HUES48 (cell line): ENCODE measurements at regions not wholly inside any gene's neighbourhood (a gene's known extent, or its start where the extent isn't known, plus 50 kb on each side); places are given as distances from the start of the nearest gene placed in this dataset.

Experiments
- H3K27ac ChIP-seq: one replicate; pipeline ENCODE4 v1.7.0; 2013; ENCODE audit warnings: low read depth, low read length, inconsistent platforms
- H3K27me3 ChIP-seq: 2 replicates; pipeline ENCODE4 v1.6.1; 2013; ENCODE audit warnings: mild to moderate bottlenecking, low read length; ENCODE audit not compliant: control insufficient read depth, insufficient read depth
- H3K36me3 ChIP-seq: 2 replicates; pipeline ENCODE4 v1.6.1; 2013; ENCODE audit warnings: low read length; ENCODE audit not compliant: control insufficient read depth, insufficient read depth
- H3K4me1 ChIP-seq: 2 replicates; pipeline ENCODE4 v1.6.1; 2013; ENCODE audit warnings: mild to moderate bottlenecking, low read length; ENCODE audit not compliant: control insufficient read depth, insufficient read depth
- H3K4me3 ChIP-seq: 2 replicates; pipeline ENCODE4 v1.5.1; 2013; ENCODE audit warnings: mild to moderate bottlenecking, low read depth, low read length
- H3K9ac ChIP-seq: 2 replicates; pipeline ENCODE4 v1.6.1; 2013; ENCODE audit warnings: mild to moderate bottlenecking, low read depth, low read length, moderate library complexity
- H3K9me3 ChIP-seq: 2 replicates; pipeline ENCODE4 v1.6.1; 2013; ENCODE audit warnings: low read length; ENCODE audit not compliant: control insufficient read depth, insufficient read depth

DNA sequence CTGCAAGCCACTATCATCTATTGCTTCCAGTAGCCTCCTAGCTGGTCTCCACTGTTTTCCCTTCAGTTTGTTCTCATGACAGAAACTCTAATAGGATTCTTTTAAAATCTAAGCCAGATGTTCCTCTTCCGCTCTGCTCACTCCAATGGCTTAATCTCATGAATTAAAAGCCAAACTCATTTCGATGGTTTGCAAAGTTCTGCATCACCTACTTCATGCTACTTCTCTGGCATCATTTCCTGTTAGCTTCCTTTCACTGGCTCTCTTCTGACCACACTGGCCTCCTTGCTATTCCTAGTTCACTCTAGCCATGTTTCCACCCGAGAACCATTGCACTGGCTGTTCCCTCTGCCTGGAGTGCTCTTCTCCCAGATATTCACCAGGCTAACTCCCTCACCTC is 102.0 kb upstream of the LSM6 start:
- H3K27ac ChIP-seq = no peak overlapping the region
- no peak overlapping the region for H3K4me3 ChIP-seq
- no peaks in the 10 kb centered on the region for H3K9me3 ChIP-seq

DNA sequence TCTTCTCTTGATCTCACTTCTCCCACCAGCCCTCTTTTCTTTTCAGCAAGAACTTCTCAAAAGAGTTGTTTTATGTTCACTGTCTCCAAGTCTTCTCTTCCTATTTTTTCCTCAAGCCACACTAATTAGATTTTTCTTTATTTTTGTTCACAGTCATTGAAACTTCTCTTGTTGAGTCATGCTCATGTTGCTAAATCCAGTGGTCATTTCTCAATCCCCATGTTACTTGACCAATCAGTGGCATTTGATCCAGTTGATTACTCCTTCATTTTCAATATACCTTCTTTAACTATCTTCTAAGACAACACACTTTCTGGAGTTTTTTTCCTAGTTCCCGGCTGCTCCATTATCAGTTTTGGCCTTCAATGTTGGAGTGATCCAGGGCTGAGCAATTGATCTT is 103.1 kb upstream of the LSM6 start:
- no peak overlapping the region for H3K27ac ChIP-seq
- no peak overlapping the region for H3K9ac ChIP-seq

More for the DNA sequence above, 102.0 kb upstream of the LSM6 start:
- no peaks in the 10 kb centered on the region for H3K36me3 ChIP-seq
- H3K4me1 ChIP-seq = no peaks in the 10 kb centered on the region
- no peaks in the 10 kb centered on the region for H3K27me3 ChIP-seq
- H3K9ac ChIP-seq = no peak overlapping the region

DNA sequence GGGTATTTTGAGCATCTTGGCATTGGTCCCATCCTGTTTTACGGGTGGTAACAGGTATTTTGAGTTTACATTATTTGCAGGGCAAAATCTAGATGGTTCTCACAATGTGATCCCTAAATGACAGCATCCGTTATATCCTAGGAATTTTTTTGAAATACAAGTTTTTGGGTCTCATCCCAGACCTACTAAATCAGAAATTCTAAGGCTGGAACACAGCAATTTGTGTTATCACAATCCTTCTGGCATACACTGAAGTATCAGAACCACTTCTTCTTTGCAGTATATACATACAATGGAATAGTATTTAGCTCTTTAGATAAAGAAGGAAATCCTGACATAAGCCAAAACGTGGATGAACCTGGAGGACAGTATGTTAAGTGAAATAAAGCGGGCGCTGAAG is 104.1 kb upstream of the LSM6 start:
- H3K4me3 ChIP-seq = no peak overlapping the region

More for the DNA sequence above, 103.1 kb upstream of the LSM6 start:
- H3K4me1 ChIP-seq = no peaks in the 10 kb centered on the region
- no peaks in the 10 kb centered on the region for H3K9me3 ChIP-seq
- no peaks in the 10 kb centered on the region for H3K36me3 ChIP-seq
- H3K4me3 ChIP-seq = no peak overlapping the region
- H3K27me3 ChIP-seq = no peaks in the 10 kb centered on the region

DNA sequence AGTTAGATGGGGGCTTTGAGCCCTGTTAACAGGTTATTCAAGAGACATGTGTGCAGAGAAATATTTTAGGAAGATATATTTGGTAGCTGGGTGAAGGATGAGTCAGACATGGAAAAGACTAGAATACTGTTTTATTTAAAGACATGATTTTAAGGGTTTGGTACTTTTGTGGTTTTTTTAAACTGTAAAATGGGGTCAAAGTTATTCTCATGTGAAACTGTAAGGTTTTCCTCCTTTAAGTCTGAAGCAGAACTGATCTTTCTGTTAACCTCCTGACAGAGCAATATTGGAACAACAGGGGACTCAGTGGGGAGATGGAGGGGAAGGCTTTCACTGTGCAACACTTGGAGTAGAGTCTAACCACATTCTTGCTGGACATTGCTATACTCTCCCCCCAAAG is 112.4 kb upstream of the LSM6 start:
- Histone ChIP-seq H3K4me1 (peaks cover 6% of the 10 kb centered on the region), H3K27ac (no peak overlapping the region), H3K9ac (no peak overlapping the region), H3K27me3 (no peaks in the 10 kb centered on the region), H3K36me3 (no peaks in the 10 kb centered on the region), H3K4me3 (no peak overlapping the region), H3K9me3 (no peaks in the 10 kb centered on the region)

More for the DNA sequence above, 104.1 kb upstream of the LSM6 start:
- Histone ChIP-seq H3K4me1 (no peaks in the 10 kb centered on the region), H3K27ac (no peak overlapping the region), H3K9me3 (no peaks in the 10 kb centered on the region), H3K9ac (no peak overlapping the region), H3K36me3 (no peaks in the 10 kb centered on the region), H3K27me3 (no peaks in the 10 kb centered on the region)

DNA sequence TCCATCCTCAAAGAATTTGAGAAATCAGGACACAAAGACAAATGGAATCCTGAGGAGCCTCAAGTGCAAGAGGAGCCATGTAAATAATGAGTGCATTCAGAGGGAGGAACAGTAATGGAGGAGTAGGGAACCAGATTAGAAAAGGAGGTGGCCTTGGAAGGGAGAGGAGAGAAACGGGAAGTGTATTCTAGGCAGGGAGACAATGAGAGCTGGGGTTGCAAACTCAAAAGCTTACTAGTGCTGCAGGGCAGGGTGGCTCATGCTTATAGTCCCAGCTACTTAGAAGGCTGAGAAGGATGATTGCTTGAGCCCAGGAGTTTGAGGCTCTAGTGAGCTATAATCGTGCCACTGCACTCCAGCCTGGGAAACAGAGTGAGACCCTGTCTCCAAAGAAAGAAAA is 113.2 kb upstream of the LSM6 start:
- Histone ChIP-seq H3K27ac (no peak overlapping the region), H3K9ac (no peak overlapping the region), H3K9me3 (no peaks in the 10 kb centered on the region), H3K27me3 (no peaks in the 10 kb centered on the region), H3K4me3 (no peak overlapping the region), H3K4me1 (peaks cover 6% of the 10 kb centered on the region), H3K36me3 (no peaks in the 10 kb centered on the region)

DNA sequence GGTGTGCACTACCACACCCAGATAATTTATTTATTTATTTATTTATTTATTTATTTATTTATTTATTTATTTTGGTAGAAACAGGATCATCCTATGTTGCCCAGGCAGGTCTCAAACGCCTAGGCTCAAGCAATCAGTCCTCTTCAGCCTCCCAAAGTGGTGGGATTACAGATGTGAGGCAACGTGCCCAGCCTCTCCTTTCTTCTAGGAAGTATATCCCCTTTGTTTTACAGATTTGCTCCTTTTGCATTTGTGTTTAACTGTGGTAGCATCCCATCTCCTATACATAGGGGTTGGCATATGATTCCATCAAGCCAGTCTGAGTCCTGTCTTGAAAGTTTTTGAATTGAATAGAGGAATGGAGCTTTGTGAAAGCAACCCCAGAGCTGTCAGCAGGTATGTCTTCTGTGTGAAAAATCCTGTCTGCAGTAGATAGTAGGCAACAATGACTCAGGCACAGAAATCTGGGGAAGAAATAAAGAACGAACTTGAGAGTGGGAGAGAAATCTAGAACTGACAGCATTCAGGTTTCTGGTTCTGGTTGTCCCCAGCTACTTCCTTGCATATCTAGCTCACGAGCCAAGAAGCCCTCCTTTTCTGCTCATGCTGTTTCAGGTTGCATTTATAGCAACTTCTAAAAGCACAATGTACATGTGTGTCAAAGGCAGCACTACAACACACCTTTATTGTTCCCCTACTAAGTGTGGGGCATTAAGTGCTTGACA is 113.7 kb upstream of the LSM6 start:
- H3K9me3 ChIP-seq = no peaks in the 10 kb centered on the region
- H3K27me3 ChIP-seq = no peaks in the 10 kb centered on the region
- H3K4me3 ChIP-seq = no peak overlapping the region
- H3K9ac ChIP-seq = no peak overlapping the region
- peaks cover 6% of the 10 kb centered on the region for H3K4me1 ChIP-seq
- no peaks in the 10 kb centered on the region for H3K36me3 ChIP-seq
- no peak overlapping the region for H3K27ac ChIP-seq

DNA sequence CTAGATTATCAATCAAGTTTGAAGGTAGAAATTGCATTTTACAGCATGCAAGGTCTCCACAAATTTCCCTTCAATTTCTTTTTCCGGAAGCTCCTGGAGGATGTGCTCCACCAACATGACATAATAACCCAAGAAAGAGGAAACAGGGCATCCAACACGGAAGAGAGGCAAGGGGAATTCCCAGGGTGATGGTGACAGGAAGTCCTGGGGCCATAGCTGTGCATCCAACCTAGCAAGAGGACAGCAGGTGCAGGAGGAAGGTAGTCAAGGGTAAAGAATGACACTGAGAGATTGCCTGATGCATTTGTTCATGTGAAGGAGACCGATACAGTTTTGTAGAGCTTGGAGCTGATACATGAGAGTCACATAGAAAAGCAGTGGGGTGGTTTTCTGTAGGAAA is 115.7 kb upstream of the LSM6 start:
- no peaks in the 10 kb centered on the region for H3K27me3 ChIP-seq
- no peak overlapping the region for H3K4me3 ChIP-seq
- no peak overlapping the region for H3K27ac ChIP-seq
- H3K4me1 ChIP-seq = peaks cover 6% of the 10 kb centered on the region
- no peak overlapping the region for H3K9ac ChIP-seq
- no peaks in the 10 kb centered on the region for H3K36me3 ChIP-seq
- no peaks in the 10 kb centered on the region for H3K9me3 ChIP-seq

DNA sequence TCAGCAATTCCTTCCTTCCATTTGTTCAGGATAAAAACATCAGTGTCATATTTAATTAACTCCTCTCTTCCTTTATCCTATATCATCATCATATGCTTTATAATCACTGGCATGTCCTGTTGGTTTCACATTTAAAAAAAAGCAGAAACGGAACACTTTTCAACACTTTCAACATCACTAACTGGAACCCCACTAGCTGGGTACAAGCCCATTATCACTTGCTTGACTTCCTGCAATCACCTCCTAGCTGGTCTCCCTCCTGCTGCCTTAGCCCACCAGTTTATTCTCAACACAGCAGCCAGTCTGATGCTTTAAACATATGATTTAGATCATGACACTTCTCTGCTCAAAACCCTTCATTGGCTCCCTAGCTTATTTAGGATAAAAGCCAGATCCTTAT is 116.4 kb upstream of the LSM6 start:
- peaks cover 9% of the 10 kb centered on the region for H3K4me1 ChIP-seq
- no peaks in the 10 kb centered on the region for H3K9me3 ChIP-seq
- H3K27me3 ChIP-seq = no peaks in the 10 kb centered on the region
- H3K4me3 ChIP-seq = no peak overlapping the region
- no peak overlapping the region for H3K9ac ChIP-seq
- no peaks in the 10 kb centered on the region for H3K36me3 ChIP-seq
- no peak overlapping the region for H3K27ac ChIP-seq

DNA sequence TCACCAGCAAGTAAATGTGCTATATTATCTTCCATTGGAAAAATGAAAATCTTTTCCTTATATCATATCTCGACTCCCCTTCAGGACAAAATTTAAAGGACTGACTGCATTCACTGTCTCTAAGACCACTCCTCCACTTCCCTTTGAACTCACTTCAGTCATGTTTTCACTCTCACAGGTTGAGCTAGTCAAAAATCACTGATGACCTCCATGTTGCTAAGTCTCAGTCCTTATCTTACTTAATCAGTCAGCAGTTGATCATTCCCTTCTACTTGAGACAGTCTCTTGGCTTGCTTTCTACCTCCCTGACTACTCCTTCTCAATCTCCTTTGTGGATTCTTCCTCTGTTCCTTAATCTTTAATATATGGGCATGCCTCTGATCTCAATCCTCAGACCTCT is 117.0 kb upstream of the LSM6 start:
- Histone ChIP-seq H3K9ac (no peak overlapping the region), H3K27me3 (no peaks in the 10 kb centered on the region), H3K36me3 (no peaks in the 10 kb centered on the region), H3K27ac (no peak overlapping the region), H3K4me1 (peaks cover 15% of the 10 kb centered on the region), H3K4me3 (no peak overlapping the region), H3K9me3 (no peaks in the 10 kb centered on the region)

DNA sequence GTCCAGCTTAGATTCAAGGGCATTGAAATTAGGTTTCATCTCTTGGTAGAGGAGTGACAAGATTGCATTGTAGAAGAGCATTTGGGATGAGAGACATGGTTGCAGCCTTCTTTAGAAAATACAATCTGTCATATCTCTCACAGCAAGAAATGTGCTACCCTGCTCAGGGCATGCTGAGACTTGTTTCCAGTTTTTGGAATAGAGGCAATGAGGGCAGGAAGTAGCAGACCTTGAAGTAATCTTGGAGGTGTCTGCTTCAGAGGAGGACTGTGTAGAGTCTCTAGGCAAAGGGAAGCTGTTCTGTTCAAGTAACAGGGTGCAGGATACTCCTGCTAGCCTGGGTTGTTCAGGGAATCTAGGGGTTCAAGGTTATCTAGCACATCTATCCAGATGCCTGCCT is 116.1 kb upstream of the ZNF827 start:
- Histone ChIP-seq H3K9ac (no peak overlapping the region), H3K27ac (no peak overlapping the region), H3K4me3 (no peak overlapping the region), H3K36me3 (no peaks in the 10 kb centered on the region), H3K27me3 (no peaks in the 10 kb centered on the region), H3K4me1 (peaks cover 9% of the 10 kb centered on the region), H3K9me3 (no peaks in the 10 kb centered on the region)

DNA sequence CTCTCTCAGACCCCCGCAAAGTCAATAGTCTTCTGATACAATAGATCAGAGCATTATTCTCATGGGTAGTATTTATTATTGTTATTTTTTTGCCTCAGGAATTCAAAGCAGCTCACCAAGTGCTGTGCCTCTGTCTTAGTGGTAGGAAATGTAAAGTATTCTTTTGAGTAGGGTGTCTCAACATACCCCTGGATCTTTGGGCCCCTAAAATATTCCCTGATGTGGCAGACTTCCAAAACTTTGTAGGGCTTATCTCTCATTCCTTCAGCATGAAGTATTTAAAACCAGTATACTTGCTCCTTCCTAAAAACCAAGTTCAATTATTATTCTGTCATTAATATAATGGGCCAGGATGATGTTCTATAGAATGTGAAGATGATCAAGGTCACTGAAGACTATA is 115.3 kb upstream of the ZNF827 start:
- Histone ChIP-seq H3K36me3 (no peaks in the 10 kb centered on the region), H3K9ac (no peak overlapping the region), H3K27me3 (no peaks in the 10 kb centered on the region), H3K9me3 (no peaks in the 10 kb centered on the region), H3K4me1 (peaks cover 9% of the 10 kb centered on the region), H3K4me3 (no peak overlapping the region), H3K27ac (peak overlapping the region; percentile 3)
